ENCODE measurements at regions not wholly inside any gene's neighbourhood (a gene's known extent, or its start where the extent isn't known, plus 50 kb on each side); places are given as distances from the start of the nearest gene placed in this dataset.
A peak's percentile ranks its signal among the peaks of the same experiment; 100 is the strongest.
"Not testable (repeated sequence)": the region's sequence is repeated elsewhere in the genome, so short reads cannot be mapped to it uniquely, and the experiment has no call there.

GRCh38 chr14:106425150-106425549 lies 898.8 kb downstream of the TMEM121 start:
- not testable (repeated sequence) for H3K4me3 ChIP-seq (ENCODE audit: insufficient read depth, low read depth, low read length, poor library complexity, severe bottlenecking); H3K27me3 ChIP-seq (replicated peaks; ENCODE audit: control insufficient read depth, insufficient read depth, low read length, poor library complexity, severe bottlenecking); DNase-seq; H3K36me3 ChIP-seq (ENCODE audit: control insufficient read depth, insufficient read depth, low read length); H3K9me3 ChIP-seq (ENCODE audit: control insufficient read depth, low read length); H3K27ac ChIP-seq (ENCODE audit: insufficient read depth, low read length, poor library complexity, severe bottlenecking); H3K4me1 ChIP-seq (ENCODE audit: control insufficient read depth, insufficient read depth, low read length, poor library complexity, severe bottlenecking)

GRCh38 chr14:106436310-106436905 lies 910.0 kb downstream of the TMEM121 start:
- H3K27me3 ChIP-seq (replicated peaks; ENCODE audit: control insufficient read depth, insufficient read depth, low read length, poor library complexity, severe bottlenecking), result no peaks in the 10 kb centered on the region
- peak; percentile 16 to 69 (median 45) for DNase-seq
- H3K36me3 ChIP-seq (ENCODE audit: control insufficient read depth, insufficient read depth, low read length), result no peaks in the 10 kb centered on the region
- H3K27ac ChIP-seq (ENCODE audit: insufficient read depth, low read length, poor library complexity, severe bottlenecking), result no peak overlapping the region
- H3K9me3 ChIP-seq (ENCODE audit: control insufficient read depth, low read length), result no peaks in the 10 kb centered on the region
- H3K4me1 ChIP-seq (ENCODE audit: control insufficient read depth, insufficient read depth, low read length, poor library complexity, severe bottlenecking), result no peaks in the 10 kb centered on the region
- H3K4me3 ChIP-seq (ENCODE audit: insufficient read depth, low read depth, low read length, poor library complexity, severe bottlenecking), result no peak overlapping the region

- H3K27ac ChIP-seq (ENCODE audit: insufficient read depth, low read length, poor library complexity, severe bottlenecking), result no peak overlapping the region
- H3K4me1 ChIP-seq (ENCODE audit: control insufficient read depth, insufficient read depth, low read length, poor library complexity, severe bottlenecking), result no peaks in the 10 kb centered on the region
- H3K27me3 ChIP-seq (replicated peaks; ENCODE audit: control insufficient read depth, insufficient read depth, low read length, poor library complexity, severe bottlenecking), result no peaks in the 10 kb centered on the region
- no peaks in the 10 kb centered on the region for H3K9me3 ChIP-seq (ENCODE audit: control insufficient read depth, low read length)
- no peaks in the 10 kb centered on the region for H3K36me3 ChIP-seq (ENCODE audit: control insufficient read depth, insufficient read depth, low read length)
- no peak overlapping the region for H3K4me3 ChIP-seq (ENCODE audit: insufficient read depth, low read depth, low read length, poor library complexity, severe bottlenecking)
- peak in 1 of 3 donors; percentile 9 for DNase-seq
Observed at GRCh38 chr14:106442857-106443256, 916.5 kb downstream of the TMEM121 start.

GRCh38 chr14:106455026-106455425 lies 928.6 kb downstream of the TMEM121 start:
- Histone ChIP-seq H3K4me1 (ENCODE audit: control insufficient read depth, insufficient read depth, low read length, poor library complexity, severe bottlenecking) (no peaks in the 10 kb centered on the region), H3K27me3 (replicated peaks; ENCODE audit: control insufficient read depth, insufficient read depth, low read length, poor library complexity, severe bottlenecking) (no peaks in the 10 kb centered on the region), H3K9me3 (ENCODE audit: control insufficient read depth, low read length) (no peaks in the 10 kb centered on the region), H3K4me3 (ENCODE audit: insufficient read depth, low read depth, low read length, poor library complexity, severe bottlenecking) (no peak overlapping the region), H3K36me3 (ENCODE audit: control insufficient read depth, insufficient read depth, low read length) (no peaks in the 10 kb centered on the region), H3K27ac (ENCODE audit: insufficient read depth, low read length, poor library complexity, severe bottlenecking) (no peak overlapping the region)
- no peak for DNase-seq

- Histone ChIP-seq H3K4me1 (ENCODE audit: control insufficient read depth, insufficient read depth, low read length, poor library complexity, severe bottlenecking) (no peaks in the 10 kb centered on the region), H3K27ac (ENCODE audit: insufficient read depth, low read length, poor library complexity, severe bottlenecking) (no peak overlapping the region)
- DNase-seq, result peak; percentile 37 to 55 (median 45)
Observed at GRCh38 chr14:106459971-106460730, 933.8 kb downstream of the TMEM121 start.

GRCh38 chr14:106460916-106461315 lies 934.5 kb downstream of the TMEM121 start:
- H3K27ac ChIP-seq (ENCODE audit: insufficient read depth, low read length, poor library complexity, severe bottlenecking), result no peak overlapping the region
- H3K4me1 ChIP-seq (ENCODE audit: control insufficient read depth, insufficient read depth, low read length, poor library complexity, severe bottlenecking), result no peaks in the 10 kb centered on the region
- H3K36me3 ChIP-seq (ENCODE audit: control insufficient read depth, insufficient read depth, low read length), result no peaks in the 10 kb centered on the region
- no peaks in the 10 kb centered on the region for H3K27me3 ChIP-seq (replicated peaks; ENCODE audit: control insufficient read depth, insufficient read depth, low read length, poor library complexity, severe bottlenecking)
- no peaks in the 10 kb centered on the region for H3K9me3 ChIP-seq (ENCODE audit: control insufficient read depth, low read length)
- no peak overlapping the region for H3K4me3 ChIP-seq (ENCODE audit: insufficient read depth, low read depth, low read length, poor library complexity, severe bottlenecking)
- no peak for DNase-seq

More at GRCh38 chr14:106459971-106460730, 933.8 kb downstream of the TMEM121 start:
- Histone ChIP-seq H3K9me3 (ENCODE audit: control insufficient read depth, low read length) (no peaks in the 10 kb centered on the region), H3K27me3 (replicated peaks; ENCODE audit: control insufficient read depth, insufficient read depth, low read length, poor library complexity, severe bottlenecking) (no peaks in the 10 kb centered on the region), H3K4me3 (ENCODE audit: insufficient read depth, low read depth, low read length, poor library complexity, severe bottlenecking) (no peak overlapping the region), H3K36me3 (ENCODE audit: control insufficient read depth, insufficient read depth, low read length) (no peaks in the 10 kb centered on the region)

- H3K9me3 ChIP-seq (ENCODE audit: control insufficient read depth, low read length); H3K4me1 ChIP-seq (ENCODE audit: control insufficient read depth, insufficient read depth, low read length, poor library complexity, severe bottlenecking); DNase-seq; H3K4me3 ChIP-seq (ENCODE audit: insufficient read depth, low read depth, low read length, poor library complexity, severe bottlenecking); H3K36me3 ChIP-seq (ENCODE audit: control insufficient read depth, insufficient read depth, low read length); H3K27ac ChIP-seq (ENCODE audit: insufficient read depth, low read length, poor library complexity, severe bottlenecking); H3K27me3 ChIP-seq (replicated peaks; ENCODE audit: control insufficient read depth, insufficient read depth, low read length, poor library complexity, severe bottlenecking): not testable (repeated sequence)
Observed at GRCh38 chr14:106466483-106466882, 940.1 kb downstream of the TMEM121 start.

- not testable (repeated sequence) for H3K9me3 ChIP-seq (ENCODE audit: control insufficient read depth, low read length); H3K36me3 ChIP-seq (ENCODE audit: control insufficient read depth, insufficient read depth, low read length); H3K4me1 ChIP-seq (ENCODE audit: control insufficient read depth, insufficient read depth, low read length, poor library complexity, severe bottlenecking); H3K27ac ChIP-seq (ENCODE audit: insufficient read depth, low read length, poor library complexity, severe bottlenecking); H3K27me3 ChIP-seq (replicated peaks; ENCODE audit: control insufficient read depth, insufficient read depth, low read length, poor library complexity, severe bottlenecking); H3K4me3 ChIP-seq (ENCODE audit: insufficient read depth, low read depth, low read length, poor library complexity, severe bottlenecking)
- peak in 1 of 3 donors; percentile 3 for DNase-seq
Observed at GRCh38 chr14:106468869-106469268, 942.5 kb downstream of the TMEM121 start.

- not testable (repeated sequence) for H3K27ac ChIP-seq (ENCODE audit: insufficient read depth, low read length, poor library complexity, severe bottlenecking); H3K4me3 ChIP-seq (ENCODE audit: insufficient read depth, low read depth, low read length, poor library complexity, severe bottlenecking); DNase-seq; H3K9me3 ChIP-seq (ENCODE audit: control insufficient read depth, low read length); H3K4me1 ChIP-seq (ENCODE audit: control insufficient read depth, insufficient read depth, low read length, poor library complexity, severe bottlenecking); H3K27me3 ChIP-seq (replicated peaks; ENCODE audit: control insufficient read depth, insufficient read depth, low read length, poor library complexity, severe bottlenecking); H3K36me3 ChIP-seq (ENCODE audit: control insufficient read depth, insufficient read depth, low read length)
Observed at GRCh38 chr14:106470028-106470427, 943.6 kb downstream of the TMEM121 start.

- H3K9me3 ChIP-seq (ENCODE audit: control insufficient read depth, low read length); H3K27me3 ChIP-seq (replicated peaks; ENCODE audit: control insufficient read depth, insufficient read depth, low read length, poor library complexity, severe bottlenecking); DNase-seq; H3K27ac ChIP-seq (ENCODE audit: insufficient read depth, low read length, poor library complexity, severe bottlenecking); H3K4me3 ChIP-seq (ENCODE audit: insufficient read depth, low read depth, low read length, poor library complexity, severe bottlenecking); H3K36me3 ChIP-seq (ENCODE audit: control insufficient read depth, insufficient read depth, low read length); H3K4me1 ChIP-seq (ENCODE audit: control insufficient read depth, insufficient read depth, low read length, poor library complexity, severe bottlenecking): not testable (repeated sequence)
Observed at GRCh38 chr14:106474261-106475028, 948.1 kb downstream of the TMEM121 start.

Measured in effector memory CD4-positive, alpha-beta T cell (primary cell).